SK-N-MC (cell line): ENCODE measurements at regions not wholly inside any gene's neighbourhood (a gene's known extent, or its start where the extent isn't known, plus 50 kb on each side); places are given as distances from the start of the nearest gene placed in this dataset.

Source experiments
- EZH2 ChIP-seq: fragments of 200-600 bp; sonication (generic); IDR thresholded peaks from one replicate; pipeline ENCODE4 v1.6.1; 2017; ENCODE audit warnings: antibody characterized with exemption
- POLR2AphosphoS5 ChIP-seq: IDR thresholded peaks from 2 replicates; pipeline ENCODE4 v1.6.1; 2012; ENCODE audit warnings: mild to moderate bottlenecking, low read depth, low read length, borderline replicate concordance

DNA sequence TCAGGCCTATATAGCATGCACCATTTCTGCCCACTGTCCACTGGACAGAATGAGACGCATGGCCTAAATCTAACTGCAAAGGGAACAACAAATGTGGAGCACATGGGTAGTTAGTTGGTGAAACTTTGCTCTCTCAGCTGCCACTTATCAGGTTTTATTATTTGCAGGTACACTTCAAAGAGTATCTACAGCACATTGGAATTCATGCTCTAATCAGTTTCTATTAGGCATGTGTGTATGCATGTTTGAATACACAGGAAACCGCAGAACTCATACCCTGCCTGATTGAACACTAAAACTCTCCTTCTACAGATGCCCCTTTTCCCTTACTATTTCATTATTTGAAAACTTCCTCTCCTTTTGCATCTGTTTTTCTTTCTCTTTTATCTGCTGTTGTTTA, 97.4 kb upstream of the HSF2 start:
- TF ChIP-seq POLR2AphosphoS5 = no peak
- TF ChIP-seq EZH2 = no peak
